Body of pancreas (tissue), 4 donors: ENCODE measurements at regions not wholly inside any gene's neighbourhood (a gene's known extent, or its start where the extent isn't known, plus 50 kb on each side); places are given as distances from the start of the nearest gene placed in this dataset.

Source experiments
- ATAC-seq: fragments of 150-250 bp; one replicate; pipeline ENCODE4 v1.9.1; 2016
- DNase-seq, 4 donors: peaks; one replicate each; pipeline ENCODE4 v3.0.0-alpha.2; 2019
- H3K27ac ChIP-seq, 4 donors: fragments of 200-600 bp; sonication (generic); 1 replicate in 3 of 4; 2 replicates in 1 of 4; pipeline versions ENCODE4 v1.5.1 to v1.6.1; 2016 to 2019; ENCODE audit warnings: mild to moderate bottlenecking in 1 of 4, mixed read lengths in 1 of 4, moderate library complexity in 1 of 4
- H3K27me3 ChIP-seq, 2 donors: fragments of 200-600 bp; sonication (generic); one replicate each; pipeline ENCODE4 v1.6.0; 2016; ENCODE audit warnings: mild to moderate bottlenecking in 1 of 2
- H3K36me3 ChIP-seq, 2 donors: fragments of 200-600 bp; sonication (generic); replicated peaks in 1 of 2; 2 replicates each; pipeline ENCODE4 v1.5.1; 2016; ENCODE audit warnings: low read depth in 2 of 2; ENCODE audit not compliant: insufficient read depth in 1 of 2
- H3K4me1 ChIP-seq: fragments of 200-600 bp; sonication (generic); one replicate; pipeline ENCODE4 v1.6.0; 2016
- H3K4me3 ChIP-seq, 2 donors: fragments of 200-600 bp; sonication (generic); 1 replicate in 1 of 2; 2 replicates in 1 of 2; pipeline ENCODE4 v1.5.1; 2016 to 2019
- H3K9me3 ChIP-seq, 3 donors: fragments of 200-600 bp; sonication (generic); 1 replicate in 2 of 3; 2 replicates in 1 of 3; pipeline ENCODE4 v1.5.1; 2016
- POLR2A ChIP-seq, 3 donors: fragments of 450-650 bp; IDR thresholded peaks; one replicate each; pipeline ENCODE4 v1.6.1; 2016; ENCODE audit warnings: antibody characterized with exemption in 3 of 3, mild to moderate bottlenecking in 2 of 3
- WGBS, 2 donors: methylation state at CpG; one replicate each; pipeline ENCODE4 v1.1.5; 2017; 5-methylcytosine and 5-hydroxymethylcytosine counted together
- intact Hi-C: fragments of 100-400 bp; cut with DNase I; formaldehyde crosslinking; loops from one replicate; pipeline ENCODE4 v1.15.1; 2023
- TF ChIP-seq, protein P1 (sequence below), 7 experiments: fragments of 450-650 bp in 4 of 7; fragments of 200-600 bp in 3 of 7; sonication (generic) in 3 of 7; IDR thresholded peaks; one replicate each; pipeline ENCODE4 v1.5.1; 2016 to 2019; ENCODE audit warnings: antibody characterized with exemption in 7 of 7

- TF ChIP-seq, protein P1, sequence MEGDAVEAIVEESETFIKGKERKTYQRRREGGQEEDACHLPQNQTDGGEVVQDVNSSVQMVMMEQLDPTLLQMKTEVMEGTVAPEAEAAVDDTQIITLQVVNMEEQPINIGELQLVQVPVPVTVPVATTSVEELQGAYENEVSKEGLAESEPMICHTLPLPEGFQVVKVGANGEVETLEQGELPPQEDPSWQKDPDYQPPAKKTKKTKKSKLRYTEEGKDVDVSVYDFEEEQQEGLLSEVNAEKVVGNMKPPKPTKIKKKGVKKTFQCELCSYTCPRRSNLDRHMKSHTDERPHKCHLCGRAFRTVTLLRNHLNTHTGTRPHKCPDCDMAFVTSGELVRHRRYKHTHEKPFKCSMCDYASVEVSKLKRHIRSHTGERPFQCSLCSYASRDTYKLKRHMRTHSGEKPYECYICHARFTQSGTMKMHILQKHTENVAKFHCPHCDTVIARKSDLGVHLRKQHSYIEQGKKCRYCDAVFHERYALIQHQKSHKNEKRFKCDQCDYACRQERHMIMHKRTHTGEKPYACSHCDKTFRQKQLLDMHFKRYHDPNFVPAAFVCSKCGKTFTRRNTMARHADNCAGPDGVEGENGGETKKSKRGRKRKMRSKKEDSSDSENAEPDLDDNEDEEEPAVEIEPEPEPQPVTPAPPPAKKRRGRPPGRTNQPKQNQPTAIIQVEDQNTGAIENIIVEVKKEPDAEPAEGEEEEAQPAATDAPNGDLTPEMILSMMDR (IDR thresholded peaks at IDR 0.05), result no peak
- no peak for TF ChIP-seq POLR2A (IDR thresholded peaks at IDR 0.05)
Observed at GRCh38 chr14:54120260-54120659, 163.6 kb upstream of the BMP4 start.

DNA sequence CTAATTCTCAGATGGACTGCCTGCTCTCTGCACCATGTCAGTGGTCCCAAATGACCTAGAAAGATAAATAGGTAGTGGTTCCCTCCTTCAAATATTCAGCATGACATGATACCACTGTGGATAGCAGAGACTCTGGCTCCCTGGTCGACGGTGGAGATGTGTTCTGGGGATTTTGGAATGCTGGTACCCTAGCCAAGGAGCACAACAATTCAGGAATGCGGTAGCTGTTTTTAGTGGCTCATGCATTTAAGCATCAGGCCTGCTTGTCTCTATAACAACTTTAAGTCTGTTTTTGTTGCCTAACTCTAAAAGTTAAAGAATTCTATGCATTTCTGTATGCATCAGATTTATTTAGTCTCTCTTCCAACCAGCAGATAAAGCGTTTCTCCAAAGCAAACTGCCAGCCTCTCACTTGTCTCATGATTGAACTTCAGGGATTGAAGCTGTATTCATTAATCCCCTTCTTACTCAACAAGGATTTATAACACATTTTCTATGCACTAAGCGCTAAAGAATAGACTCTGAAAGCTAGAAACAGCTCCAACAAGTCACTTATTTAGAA lies 164.9 kb upstream of the BMP4 start:
- Histone ChIP-seq H3K9me3 (no peaks in the 10 kb centered on the region), H3K27ac (no peak overlapping the region), H3K4me3 (no peak overlapping the region), H3K27me3 (no peaks in the 10 kb centered on the region), H3K4me1 (no peaks in the 10 kb centered on the region), H3K36me3 (no peaks in the 10 kb centered on the region)
- DNase-seq, result no peak
- ATAC-seq, result no peak
- intact Hi-C loops, result no loop called here
- TF ChIP-seq, protein P1 (IDR thresholded peaks at IDR 0.05), result no peak
- TF ChIP-seq POLR2A (IDR thresholded peaks at IDR 0.05), result no peak
- WGBS, 2 donors, result 73 to 75% methylated on average over 5 of the region's 5 CpGs

More at GRCh38 chr14:54120260-54120659, 163.6 kb upstream of the BMP4 start:
- Histone ChIP-seq H3K36me3 (no peaks in the 10 kb centered on the region), H3K27me3 (no peaks in the 10 kb centered on the region), H3K4me1 (no peaks in the 10 kb centered on the region), H3K27ac (no peak overlapping the region), H3K9me3 (no peaks in the 10 kb centered on the region), H3K4me3 (no peak overlapping the region)
- intact Hi-C loops, result no loop called here
- WGBS, 2 donors, result 59 to 78% methylated on average over 1 of the region's 1 CpG
- ATAC-seq (no peak), DNase-seq (no peak)

- whole genome bisulfite sequencing, 2 donors, result 81 to 91% methylated on average over 2 of the region's 2 CpGs
- TF ChIP-seq, protein P1 (IDR thresholded peaks at IDR 0.05), result no peak
- TF ChIP-seq POLR2A (IDR thresholded peaks at IDR 0.05), result no peak
- no peak overlapping the region for H3K4me3 ChIP-seq
- H3K27ac ChIP-seq, result no peak overlapping the region
- ATAC-seq (no peak), DNase-seq (no peak)
- intact Hi-C loops, result no loop called here
- H3K36me3 ChIP-seq, result no peaks in the 10 kb centered on the region
- no peaks in the 10 kb centered on the region for H3K27me3 ChIP-seq
- no peaks in the 10 kb centered on the region for H3K9me3 ChIP-seq
- H3K4me1 ChIP-seq, result no peaks in the 10 kb centered on the region
Observed at GRCh38 chr14:54123841-54124240, 167.2 kb upstream of the BMP4 start.

GRCh38 chr14:54125109-54125508 lies 168.5 kb upstream of the BMP4 start:
- WGBS, 2 donors, result 85 to 86% methylated on average over 3 of the region's 3 CpGs
- Histone ChIP-seq H3K4me1 (no peaks in the 10 kb centered on the region), H3K27me3 (no peaks in the 10 kb centered on the region), H3K36me3 (no peaks in the 10 kb centered on the region), H3K4me3 (no peak overlapping the region), H3K27ac (no peak overlapping the region), H3K9me3 (no peaks in the 10 kb centered on the region)
- ATAC-seq, result no peak
- intact Hi-C loops, result no loop called here
- TF ChIP-seq, protein P1 (IDR thresholded peaks at IDR 0.05), result no peak
- no peak for TF ChIP-seq POLR2A (IDR thresholded peaks at IDR 0.05)
- DNase-seq, result no peak

DNA sequence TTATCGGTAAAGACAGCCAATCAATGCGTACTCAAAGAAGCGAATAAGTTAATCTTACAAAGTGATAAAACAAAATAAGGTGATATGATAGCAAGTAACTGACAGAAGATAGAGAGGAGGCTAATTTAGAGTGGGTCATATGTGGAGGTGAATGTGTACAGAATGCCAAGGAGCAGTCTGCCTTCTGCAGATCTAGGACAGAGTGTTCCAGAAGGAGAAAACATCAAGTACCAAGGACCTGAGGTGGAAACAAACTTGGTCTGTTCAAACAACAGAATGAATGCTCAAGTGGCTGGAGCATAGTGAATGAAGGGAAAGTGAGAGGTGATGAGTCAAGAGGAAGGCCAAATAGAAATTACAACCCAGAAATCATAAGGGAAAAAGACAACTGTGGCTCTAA lies 170.3 kb upstream of the BMP4 start:
- Histone ChIP-seq H3K27ac (no peak overlapping the region), H3K9me3 (no peaks in the 10 kb centered on the region), H3K27me3 (no peaks in the 10 kb centered on the region), H3K36me3 (no peaks in the 10 kb centered on the region), H3K4me3 (no peak overlapping the region), H3K4me1 (no peaks in the 10 kb centered on the region)
- TF ChIP-seq POLR2A (IDR thresholded peaks at IDR 0.05), result no peak
- TF ChIP-seq, protein P1 (IDR thresholded peaks at IDR 0.05), result no peak
- DNase-seq (no peak), ATAC-seq (no peak)
- WGBS, 2 donors, result 85 to 88% methylated on average over 3 of the region's 3 CpGs
- intact Hi-C loops, result no loop called here
